ENCODE measurements at regions not wholly inside any gene's neighbourhood (a gene's known extent, or its start where the extent isn't known, plus 50 kb on each side); places are given as distances from the start of the nearest gene placed in this dataset.

- DNase-seq, result no peak
Measured at GRCh38 chr16:6382924-6383459, 949.7 kb upstream of the RBFOX1 start.

GRCh38 chr16:6381896-6382295 lies 950.7 kb upstream of the RBFOX1 start:
- DNase-seq, result no peak

GRCh38 chr16:6377956-6378355 lies 954.7 kb upstream of the RBFOX1 start:
- no peak for DNase-seq

DNA sequence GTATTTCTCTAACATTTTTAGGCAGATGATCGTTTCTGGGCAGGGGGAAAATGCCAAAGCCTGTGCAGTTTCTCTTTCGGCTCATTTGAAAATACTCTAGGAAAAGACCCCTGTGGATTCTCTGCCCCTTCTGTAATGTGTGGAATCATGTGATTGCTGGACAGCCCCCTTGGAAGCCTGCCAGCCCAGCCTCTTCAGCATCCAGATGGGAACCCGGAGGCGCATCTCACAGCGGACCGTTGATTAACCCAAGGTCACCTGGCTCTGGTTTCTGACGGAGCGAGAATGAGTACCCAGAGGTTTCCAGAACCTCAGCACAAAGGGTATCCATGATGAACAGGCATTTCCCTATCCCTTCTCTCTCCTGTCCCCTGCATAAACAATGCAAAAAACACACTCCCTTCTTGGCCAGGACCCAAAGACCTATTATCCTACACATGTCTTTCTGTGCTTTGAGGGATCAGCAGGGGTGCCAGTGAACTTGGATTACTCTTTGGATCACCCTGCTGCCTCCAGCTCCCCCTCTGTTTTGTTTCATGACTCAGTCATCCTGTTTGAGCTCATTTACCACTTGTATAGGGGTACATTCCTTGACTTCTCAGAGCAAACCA lies 957.1 kb upstream of the RBFOX1 start:
- DNase-seq, result peak in 2 of 3 donors; percentile 2 to 30

DNA sequence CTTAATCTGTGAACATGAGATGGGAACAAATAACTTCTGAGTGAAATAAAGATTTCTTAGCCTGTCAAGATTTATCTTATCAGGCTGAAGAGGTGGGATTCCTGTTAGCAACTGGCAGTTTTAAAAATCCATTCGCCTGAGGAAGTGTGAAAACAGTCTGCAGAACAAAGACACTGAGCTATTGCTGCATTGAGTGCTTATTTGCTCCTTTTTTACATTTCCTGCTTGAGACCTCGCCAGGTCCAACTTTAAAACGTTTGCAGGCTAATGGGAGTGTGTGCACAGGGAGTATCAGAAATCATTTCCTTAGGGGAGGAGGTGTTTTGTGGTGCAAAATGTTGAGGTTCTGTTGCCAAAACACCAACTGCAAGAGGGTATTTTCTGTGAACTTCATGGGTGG lies 957.8 kb upstream of the RBFOX1 start:
- peak in 1 of 3 donors; percentile 11 for DNase-seq

DNA sequence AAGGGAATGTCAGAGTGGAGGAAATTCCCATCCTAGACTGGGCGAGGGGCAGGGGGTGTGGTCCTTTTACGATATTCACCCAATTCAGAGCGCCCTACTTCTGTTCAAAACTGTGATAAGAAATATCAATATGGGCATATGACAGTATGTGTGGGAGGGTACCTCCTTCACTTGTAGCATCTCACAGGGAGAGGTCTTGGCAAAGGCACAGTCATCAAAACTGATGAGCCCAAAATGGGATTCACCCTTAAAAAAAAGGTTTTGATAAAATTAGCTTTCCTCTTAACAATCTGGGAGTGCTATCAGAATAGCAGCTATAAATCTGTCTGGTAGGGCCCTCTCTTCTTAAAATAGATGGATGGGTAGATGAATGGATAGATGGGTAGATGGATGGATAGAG lies 967.8 kb upstream of the RBFOX1 start:
- no peak for DNase-seq

DNA sequence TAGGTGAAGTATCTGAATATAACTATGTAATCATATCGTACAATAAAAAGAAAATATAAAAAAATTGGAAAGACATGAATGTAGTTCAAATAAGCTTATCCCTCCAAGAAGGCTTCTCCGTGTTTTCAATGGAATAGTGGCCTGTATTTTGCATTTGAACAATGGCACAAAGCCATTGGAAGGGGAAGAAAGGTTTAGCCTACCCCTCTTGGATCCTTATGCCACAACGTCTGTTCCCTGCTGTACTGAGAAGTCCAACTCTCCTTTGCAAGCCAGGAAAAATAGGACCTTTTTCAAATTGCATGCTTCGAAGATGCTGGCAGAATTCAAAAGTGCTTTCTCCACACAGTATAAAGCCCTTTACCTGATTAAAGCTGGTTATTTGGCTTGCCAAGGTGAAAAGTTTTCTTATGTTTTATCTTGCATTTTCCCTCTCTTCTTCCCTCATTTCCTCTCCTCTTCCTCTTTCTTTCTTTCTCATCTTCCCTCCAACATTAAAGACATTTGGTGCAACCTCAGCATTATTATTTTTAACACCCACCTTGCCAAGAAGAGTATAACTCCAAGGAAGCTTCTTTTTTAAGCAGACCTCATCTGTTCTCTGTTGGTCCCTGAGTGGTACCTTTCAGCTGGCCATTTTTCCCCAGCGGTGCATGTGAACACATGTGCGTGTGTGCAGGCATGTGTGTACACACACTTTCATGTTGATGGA lies 968.6 kb upstream of the RBFOX1 start:
- no peak for DNase-seq

DNA sequence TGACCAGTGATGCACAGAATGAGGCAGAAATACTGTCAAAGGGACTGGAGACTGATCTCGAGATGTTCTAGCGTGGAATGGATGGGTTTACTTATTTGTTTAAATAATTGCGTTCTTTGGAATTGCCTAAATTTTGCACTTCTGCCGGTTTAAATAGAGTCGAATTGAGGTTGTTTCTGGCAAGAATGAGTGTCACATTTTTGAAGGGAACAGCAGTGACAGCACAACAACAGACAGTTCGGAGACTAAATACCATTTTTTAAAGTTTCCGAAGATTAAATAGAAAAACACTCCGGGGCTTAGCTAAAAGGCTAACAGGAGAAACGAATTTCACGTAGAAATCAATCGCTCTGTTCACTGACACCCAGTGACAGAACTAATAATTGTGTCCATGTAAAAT lies 969.2 kb upstream of the RBFOX1 start:
- DNase-seq, result no peak

- no peak for DNase-seq
Measured at GRCh38 chr16:6362321-6362720, 970.3 kb upstream of the RBFOX1 start.

GRCh38 chr16:6360641-6361040 lies 972.0 kb upstream of the RBFOX1 start:
- no peak for DNase-seq

DNA sequence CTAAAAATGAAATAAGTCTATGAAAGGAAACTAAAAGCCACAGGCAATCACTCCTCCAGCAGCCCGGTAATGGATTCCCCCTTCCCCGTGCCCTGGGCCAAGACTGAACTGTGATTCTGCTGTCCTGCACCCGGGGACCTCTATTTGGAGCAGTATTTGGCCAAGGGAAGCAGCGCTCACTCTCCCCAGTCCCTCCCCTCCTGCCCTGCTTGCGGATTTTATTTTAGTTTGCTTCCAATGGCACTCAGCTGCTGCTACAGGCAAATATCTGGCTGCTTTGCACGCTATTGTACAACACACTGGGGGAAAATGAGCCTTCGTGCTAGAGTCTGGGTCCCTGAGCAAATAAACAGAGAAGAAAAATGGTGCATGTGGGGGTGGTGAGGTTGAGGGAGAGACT lies 975.7 kb upstream of the RBFOX1 start:
- DNase-seq, result peak in 1 of 3 donors; percentile 32

DNA sequence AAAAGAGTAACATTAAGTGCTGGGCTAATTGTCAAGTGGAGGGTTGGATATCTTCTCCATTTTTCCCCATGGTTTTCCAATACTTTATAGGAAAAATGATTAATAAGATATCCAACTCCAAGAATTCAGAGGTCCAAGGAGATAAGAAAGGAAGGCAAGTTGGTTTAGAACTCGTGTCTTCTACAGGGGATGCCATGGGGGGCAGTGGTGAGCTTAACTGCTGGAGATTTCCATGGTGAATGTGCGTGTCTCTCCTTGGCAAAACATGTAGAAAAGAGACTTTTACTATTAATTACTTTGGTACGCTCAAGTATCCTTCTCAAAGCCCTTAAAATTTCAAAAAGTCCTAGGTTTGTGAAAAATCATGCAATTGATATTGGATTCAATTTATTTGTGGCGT lies 982.9 kb upstream of the RBFOX1 start:
- DNase-seq, result no peak

DNA sequence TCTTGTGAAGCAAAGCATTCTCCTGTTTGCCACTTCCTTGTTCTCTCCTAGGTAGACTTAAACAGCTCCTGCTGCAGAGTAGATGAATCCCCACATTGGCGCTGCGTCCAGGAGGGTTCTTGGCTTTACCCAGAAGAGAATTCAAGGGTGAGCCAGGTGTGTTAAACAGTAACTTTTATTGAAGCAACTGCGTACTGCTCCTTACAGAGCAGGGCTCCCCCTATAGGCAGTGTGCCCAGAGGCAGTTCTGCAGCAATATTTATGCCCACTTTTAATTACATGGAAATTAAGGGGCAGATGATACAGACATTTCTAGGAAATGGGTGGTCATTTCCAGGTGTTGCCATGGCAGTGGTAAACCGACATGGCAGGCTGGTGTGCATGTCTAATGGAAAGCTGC lies 987.6 kb upstream of the RBFOX1 start:
- no peak for DNase-seq

GRCh38 chr16:6343157-6343556 lies 989.5 kb upstream of the RBFOX1 start:
- no peak for DNase-seq

DNA sequence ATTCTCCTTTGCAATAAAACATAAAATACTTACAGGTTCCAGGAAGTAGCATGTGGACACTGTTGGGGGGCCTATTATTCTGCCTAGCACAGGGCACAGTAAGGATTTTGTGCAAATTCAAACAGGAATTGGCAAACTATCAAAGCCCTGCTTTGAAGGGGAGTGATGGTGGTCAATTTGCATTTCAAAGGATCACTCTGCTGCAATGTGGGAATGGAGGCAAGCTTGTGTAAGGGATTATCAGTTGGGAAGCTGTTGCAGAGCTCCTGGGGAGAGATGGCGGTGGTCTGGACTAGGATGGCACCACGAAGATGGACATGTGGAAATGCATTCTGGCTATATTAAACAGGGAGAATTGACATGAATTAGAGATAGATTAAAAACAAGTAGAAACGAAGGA lies 990.7 kb upstream of the RBFOX1 start:
- DNase-seq, result no peak

- DNase-seq, result peak in 1 of 3 donors; percentile 1
Measured at GRCh38 chr16:6335072-6335471, 997.6 kb upstream of the RBFOX1 start.

GRCh38 chr16:6331770-6332169 lies 1000.9 kb upstream of the RBFOX1 start:
- no peak for DNase-seq

- DNase-seq, result no peak
Measured at GRCh38 chr16:6317934-6318333, 1014.7 kb upstream of the RBFOX1 start.

DNA sequence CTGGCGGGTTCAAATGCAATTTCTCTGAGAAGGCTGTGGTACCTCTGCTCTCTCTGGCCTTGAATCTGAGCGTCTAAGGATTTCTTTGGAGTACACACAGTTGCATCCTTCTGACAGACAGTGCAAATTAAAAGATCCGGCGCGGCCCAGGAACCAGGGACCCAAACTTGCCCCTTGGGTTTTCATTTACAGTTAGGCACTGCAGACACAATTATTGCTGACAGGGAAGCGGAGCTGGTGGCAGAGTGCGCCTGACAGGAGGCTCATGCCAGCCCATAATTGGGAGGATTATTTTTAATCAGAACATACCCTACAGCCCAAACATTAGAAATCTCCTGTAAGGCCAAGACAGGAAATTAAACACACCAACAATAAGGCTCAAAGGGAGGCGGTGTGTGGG lies 1023.4 kb upstream of the RBFOX1 start:
- DNase-seq, result no peak

DNA sequence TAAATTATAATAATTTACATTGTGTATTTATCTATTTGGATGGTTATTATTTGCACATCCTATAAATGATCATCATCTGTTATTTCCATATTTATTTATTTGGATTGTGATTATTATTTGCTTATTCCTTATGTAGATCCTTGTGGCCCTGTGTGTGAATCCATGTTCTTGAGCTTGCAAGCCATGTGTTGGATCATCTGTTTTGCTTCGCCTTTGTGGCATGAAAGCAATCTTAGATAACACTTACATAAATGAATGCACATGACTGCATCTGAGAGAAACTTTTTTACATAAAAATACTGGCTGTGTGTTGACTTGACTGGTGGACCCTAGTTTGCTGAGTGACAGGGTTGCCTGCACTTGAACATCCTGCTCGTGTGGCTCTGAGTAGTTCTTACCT lies 1024.5 kb upstream of the RBFOX1 start:
- DNase-seq, result no peak

GRCh38 chr16:6300523-6300922 lies 1032.1 kb upstream of the RBFOX1 start:
- no peak for DNase-seq

- no peak for DNase-seq
Measured at GRCh38 chr16:6297666-6298410, 1034.8 kb upstream of the RBFOX1 start.

- no peak for DNase-seq
Measured at GRCh38 chr16:6286176-6286575, 1046.5 kb upstream of the RBFOX1 start.

All from muscle of back (tissue), 3 donors.